GM21737 (cell line): ENCODE measurements at regions not wholly inside any gene's neighbourhood (a gene's known extent, or its start where the extent isn't known, plus 50 kb on each side); places are given as distances from the start of the nearest gene placed in this dataset.

Experiments
- ATAC-seq: cut with Tn5 transposase; IDR thresholded peaks from one replicate; pipeline ENCODE4 v1.9.1; 2021; ENCODE audit warnings: mild to moderate bottlenecking, moderate library complexity; ENCODE audit not compliant: unreplicated experiment

DNA sequence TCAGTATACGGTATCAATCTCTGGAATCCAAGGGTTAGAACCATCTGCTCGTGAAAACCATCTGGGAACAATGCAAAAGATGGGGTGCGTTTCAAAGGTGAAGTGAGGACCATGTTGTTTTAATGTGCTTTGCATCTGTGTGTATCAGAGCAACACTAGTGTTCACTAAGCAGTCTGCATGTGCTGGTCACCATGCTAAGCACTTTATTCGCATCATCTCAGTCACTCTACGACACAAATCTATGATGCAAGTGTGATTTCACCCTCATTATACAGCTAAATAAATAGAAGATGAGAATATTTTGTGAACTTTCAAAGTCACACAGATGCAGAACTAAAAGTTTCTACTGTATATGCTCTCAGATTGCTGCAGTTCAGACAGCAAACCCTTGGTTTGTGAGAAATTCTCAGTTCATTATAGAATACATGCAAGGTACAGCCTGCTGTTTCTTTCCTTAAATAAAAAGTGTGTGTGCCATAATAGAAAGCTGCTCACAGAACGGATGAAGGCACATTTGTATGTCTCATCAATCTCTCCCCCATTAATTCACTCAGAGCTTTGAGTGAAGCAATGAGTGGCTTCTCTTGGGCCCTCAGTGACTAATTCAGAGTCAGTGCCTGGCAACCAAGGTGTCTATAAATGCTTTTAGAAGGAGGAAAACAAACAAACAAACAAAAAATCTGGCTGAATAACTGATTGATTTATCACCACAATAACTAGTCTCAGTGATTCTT, 652.8 kb upstream of the SOX11 start:
- no peak for ATAC-seq

DNA sequence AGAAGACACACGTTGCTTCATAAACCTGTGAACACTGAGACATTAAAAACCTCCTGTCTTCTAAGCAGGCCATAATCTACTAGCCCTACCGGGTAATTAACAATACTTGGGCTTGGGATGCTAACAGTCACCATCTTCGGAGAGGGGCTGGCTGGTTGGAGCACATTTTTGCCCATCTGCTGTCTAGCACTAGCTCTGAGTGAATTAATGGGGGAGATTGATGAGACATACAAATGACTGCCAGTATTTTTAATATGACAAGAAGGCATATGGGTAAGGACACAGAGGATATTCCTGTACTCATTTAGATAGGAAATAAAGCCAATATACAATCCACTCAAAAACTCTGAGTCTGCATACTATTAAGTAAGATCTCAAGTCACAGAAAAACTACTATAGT, 651.6 kb upstream of the SOX11 start:
- no peak for ATAC-seq

DNA sequence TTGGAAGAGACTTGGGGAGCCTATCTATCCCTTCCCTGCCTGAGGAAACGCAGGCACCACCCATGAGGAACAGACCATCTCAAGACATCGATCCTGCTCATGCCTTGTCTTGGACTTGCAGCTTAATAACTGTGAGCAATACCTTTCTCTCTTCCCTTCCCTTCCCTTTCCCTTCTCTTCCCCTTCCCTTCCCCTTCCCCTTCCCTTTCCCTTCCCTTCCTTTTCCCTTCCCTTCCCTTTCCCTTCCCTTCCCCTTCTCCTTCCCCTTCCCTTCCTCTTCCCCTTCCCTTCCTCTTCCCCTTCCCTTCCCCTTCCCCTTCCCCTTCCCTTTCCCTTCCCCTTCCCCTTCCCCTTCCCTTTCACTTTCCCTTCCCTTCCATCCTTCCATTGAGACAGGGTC, 650.7 kb upstream of the SOX11 start:
- no peak for ATAC-seq

DNA sequence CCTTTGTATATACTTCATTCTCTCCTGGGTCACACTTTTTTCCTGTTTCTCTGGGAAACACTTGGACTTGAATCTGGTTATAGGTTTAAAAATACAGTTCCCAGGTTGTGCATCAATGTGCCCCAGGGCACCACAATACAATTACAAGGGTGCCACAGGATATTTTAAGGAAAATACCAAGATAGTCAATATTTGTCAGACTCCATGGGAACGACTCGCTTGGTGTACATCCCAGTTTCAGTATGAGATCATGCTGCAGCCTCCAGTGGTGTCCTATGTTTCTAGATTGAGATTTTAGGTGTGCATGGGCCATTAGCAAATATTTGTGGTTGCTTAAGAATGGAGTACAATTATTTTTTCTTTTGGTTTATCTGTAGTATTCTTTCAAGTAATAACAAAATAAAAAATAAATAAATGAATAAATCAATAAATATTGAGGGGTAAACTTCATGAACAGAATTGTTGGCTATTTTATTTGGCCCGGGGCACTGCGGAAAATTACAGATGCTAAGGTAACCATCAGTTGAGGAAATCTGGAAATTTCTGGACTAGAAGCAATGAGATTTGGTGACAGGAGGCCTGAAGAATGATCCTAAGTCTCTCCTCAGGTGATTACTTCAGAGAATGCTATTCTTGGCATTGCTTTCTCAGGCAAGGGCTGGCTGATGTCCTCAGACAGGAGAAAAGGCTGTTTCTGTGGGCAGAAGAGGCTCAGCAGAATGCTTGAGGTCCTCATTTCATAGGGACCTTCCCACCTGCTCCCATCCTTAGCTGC, 649.3 kb upstream of the SOX11 start:
- no peak for ATAC-seq

DNA sequence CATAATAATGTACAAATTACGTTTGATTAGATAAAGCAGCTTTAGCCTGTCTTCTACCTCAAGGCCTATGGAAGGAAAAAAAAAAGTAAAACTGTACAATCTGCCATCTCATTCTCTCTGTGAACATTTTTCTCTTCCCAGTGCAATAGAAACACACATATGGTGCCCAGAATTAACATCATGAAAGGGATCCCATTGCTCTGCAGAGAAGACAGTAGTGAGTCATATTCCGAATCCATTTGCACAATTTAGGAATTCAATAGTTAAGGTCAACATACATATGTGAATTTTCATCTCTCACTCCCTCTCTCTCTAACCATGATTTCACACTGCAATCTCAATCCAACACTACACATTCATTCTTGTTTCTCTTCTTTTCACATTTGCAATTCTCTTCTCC, 640.9 kb upstream of the SOX11 start:
- ATAC-seq: no peak

DNA sequence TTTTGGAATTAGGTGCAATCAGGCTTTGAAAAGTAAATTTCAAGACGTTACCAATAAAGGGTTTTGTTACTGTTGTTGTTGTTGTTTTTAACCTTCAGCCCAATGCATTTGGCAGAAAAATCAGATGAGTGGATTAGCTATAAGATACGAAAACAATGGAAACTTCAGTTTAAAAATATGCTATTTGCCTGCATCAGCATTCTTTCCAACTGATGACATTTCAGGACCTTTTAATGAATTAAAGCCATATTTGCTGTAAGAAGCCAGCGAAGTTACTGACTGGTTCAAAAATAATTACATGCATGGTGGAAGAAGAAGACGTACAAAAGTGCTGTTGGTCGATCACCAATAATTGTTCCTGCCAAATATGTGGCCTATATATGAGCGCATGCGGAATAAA, 639.3 kb upstream of the SOX11 start:
- ATAC-seq: no peak

DNA sequence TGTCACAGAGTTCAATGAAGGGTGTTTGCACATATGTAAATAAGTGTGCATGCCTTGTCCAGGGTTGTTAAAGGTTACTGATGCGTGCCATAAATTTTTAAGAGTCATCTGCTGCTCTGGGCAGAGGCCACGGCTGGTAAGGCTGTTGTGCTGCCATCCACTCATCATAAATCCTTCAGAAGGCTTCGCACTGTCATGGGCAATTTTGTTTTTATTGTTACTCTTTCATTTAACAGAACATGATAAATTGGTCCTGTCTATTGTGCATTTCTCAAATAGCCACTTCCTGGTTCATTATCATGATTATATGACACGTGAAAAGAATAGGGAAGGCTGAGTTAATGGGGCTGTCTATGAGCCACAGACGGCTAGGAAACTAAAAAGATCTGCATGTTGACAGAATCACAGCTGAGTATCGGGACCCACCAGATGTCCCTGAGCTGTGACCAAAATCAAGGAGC, 634.3 kb upstream of the SOX11 start:
- no peak for ATAC-seq

DNA sequence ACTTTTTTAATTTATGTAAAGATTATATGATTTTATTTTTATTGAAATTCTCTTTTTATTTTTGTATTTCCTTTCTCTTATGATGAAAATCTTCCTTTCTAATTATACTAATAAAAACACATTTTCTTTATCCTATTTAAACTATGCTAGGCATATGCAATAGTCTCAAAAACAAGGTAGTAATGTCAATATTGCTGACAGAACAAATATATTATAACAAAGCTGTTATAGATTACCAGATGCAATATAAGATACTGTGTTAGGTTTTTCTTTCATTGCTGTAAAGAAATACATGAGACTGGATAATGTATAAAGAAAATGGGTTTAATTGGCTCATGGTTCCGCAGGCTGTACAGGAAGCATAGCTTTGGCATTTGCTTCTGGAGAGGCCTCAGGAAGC, 631.2 kb upstream of the SOX11 start:
- no peak for ATAC-seq

- no peak for ATAC-seq
Observed at GRCh38 chr2:5064687-5065086, 627.5 kb upstream of the SOX11 start.

GRCh38 chr2:5067816-5068215, 624.4 kb upstream of the SOX11 start:
- ATAC-seq: no peak

- ATAC-seq: no peak
Observed at GRCh38 chr2:5070257-5070656, 621.9 kb upstream of the SOX11 start.

DNA sequence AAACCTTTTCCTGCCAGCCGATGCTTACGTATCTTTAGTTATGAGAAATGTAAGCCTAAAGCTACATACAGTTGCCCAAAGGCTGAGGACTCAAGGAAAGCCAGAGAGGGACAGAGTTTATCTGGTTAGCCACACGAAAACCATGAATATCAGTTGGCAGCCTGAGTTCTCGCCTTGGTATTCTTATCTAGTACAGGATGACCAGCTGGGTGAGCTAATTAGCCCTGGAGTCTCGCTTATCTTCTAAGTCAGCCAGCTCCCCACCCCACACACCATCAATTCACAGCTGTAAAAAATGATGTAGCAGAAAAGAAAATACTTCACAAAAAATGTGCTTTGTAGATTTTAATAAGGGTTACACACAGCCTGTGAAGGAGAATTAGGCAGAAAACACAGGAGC, 617.5 kb upstream of the SOX11 start:
- no peak for ATAC-seq

- no peak for ATAC-seq
Observed at GRCh38 chr2:5076599-5076998, 615.6 kb upstream of the SOX11 start.

GRCh38 chr2:5077479-5078089, 614.6 kb upstream of the SOX11 start:
- ATAC-seq: no peak

GRCh38 chr2:5083402-5083801, 608.8 kb upstream of the SOX11 start:
- ATAC-seq: no peak

- no peak for ATAC-seq
Observed at GRCh38 chr2:5089409-5089808, 602.8 kb upstream of the SOX11 start.

- ATAC-seq: no peak
Observed at GRCh38 chr2:5093056-5093455, 599.1 kb upstream of the SOX11 start.

GRCh38 chr2:5093518-5093917, 598.7 kb upstream of the SOX11 start:
- no peak for ATAC-seq

- no peak for ATAC-seq
Observed at GRCh38 chr2:5094192-5094591, 598.0 kb upstream of the SOX11 start.

GRCh38 chr2:5098286-5098685, 593.9 kb upstream of the SOX11 start:
- no peak for ATAC-seq

DNA sequence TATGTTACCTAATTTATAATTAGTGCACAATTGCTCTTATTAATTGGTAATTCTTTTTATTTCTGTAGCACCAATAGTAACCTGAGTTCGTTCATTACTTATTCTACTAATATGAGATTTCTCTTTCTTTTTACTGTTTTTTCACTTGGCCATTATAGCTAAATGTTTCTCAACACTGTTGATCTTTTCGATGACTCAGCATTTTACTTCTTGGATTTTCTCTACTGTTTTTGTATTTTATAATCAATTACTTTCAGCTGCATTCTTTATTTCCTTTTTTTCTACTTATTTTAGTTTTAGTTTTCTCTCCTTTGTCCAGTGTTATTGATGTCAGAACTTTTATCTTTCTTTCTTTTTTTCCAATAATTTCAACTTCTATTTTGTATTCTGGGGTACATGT, 589.4 kb upstream of the SOX11 start:
- no peak for ATAC-seq

- ATAC-seq: no peak
Observed at GRCh38 chr2:5111581-5111980, 580.6 kb upstream of the SOX11 start.
